DOHH2 (cell line): ENCODE measurements at regions not wholly inside any gene's neighbourhood (a gene's known extent, or its start where the extent isn't known, plus 50 kb on each side); places are given as distances from the start of the nearest gene placed in this dataset.

ENCODE experiments used
- H3F3A ChIP-seq: fragments of 200-600 bp; sonication (generic), shearing (Covaris generic); 2 replicates; pipeline ENCODE4 v1.6.0; 2016; ENCODE audit warnings: antibody characterized with exemption, mild to moderate bottlenecking; ENCODE audit not compliant: control insufficient read depth, insufficient read depth
- H3K27ac ChIP-seq: fragments of 200-600 bp; sonication (generic); 2 replicates; pipeline ENCODE4 v1.5.1; 2014; ENCODE audit warnings: low read depth, mild to moderate bottlenecking, low read length, moderate library complexity
- H3K27me3 ChIP-seq: fragments of 200-600 bp; sonication (generic); 2 replicates; pipeline ENCODE4 v1.6.1; 2014; ENCODE audit warnings: mild to moderate bottlenecking, low read length, mixed read lengths; ENCODE audit not compliant: control insufficient read depth
- H3K36me3 ChIP-seq: fragments of 200-600 bp; sonication (generic); 2 replicates; pipeline ENCODE4 v1.6.1; 2014; ENCODE audit warnings: mild to moderate bottlenecking, low read length, moderate library complexity, mixed read lengths; ENCODE audit not compliant: control insufficient read depth
- H3K4me1 ChIP-seq: fragments of 200-600 bp; sonication (generic); 2 replicates; pipeline ENCODE4 v1.6.1; 2014; ENCODE audit warnings: mild to moderate bottlenecking, low read length, mixed read lengths; ENCODE audit not compliant: control insufficient read depth
- H3K4me2 ChIP-seq: fragments of 200-600 bp; sonication (generic); 2 replicates; pipeline ENCODE4 v1.6.0; 2014; ENCODE audit warnings: mild to moderate bottlenecking, low read length, moderate library complexity
- H3K4me3 ChIP-seq: fragments of 200-600 bp; sonication (generic); 2 replicates; pipeline ENCODE4 v1.5.1; 2014; ENCODE audit warnings: mild to moderate bottlenecking, low read length, mixed read lengths
- H3K79me2 ChIP-seq: fragments of 200-600 bp; sonication (generic); 2 replicates; pipeline ENCODE4 v1.6.1; 2014; ENCODE audit warnings: mild to moderate bottlenecking, low read length, mixed read lengths; ENCODE audit not compliant: control insufficient read depth
- H3K9me2 ChIP-seq: fragments of 200-600 bp; sonication (generic); replicated peaks from 2 replicates; pipeline ENCODE4 v1.6.1; 2014; ENCODE audit warnings: mild to moderate bottlenecking, low read length, mixed read lengths; ENCODE audit not compliant: control insufficient read depth
- H3K9me3 ChIP-seq: fragments of 200-600 bp; sonication (generic); 2 replicates; pipeline ENCODE4 v1.6.1; 2014; ENCODE audit warnings: antibody characterized with exemption, low read length, mixed read lengths; ENCODE audit not compliant: control insufficient read depth, insufficient read depth
- H4K20me1 ChIP-seq: fragments of 200-600 bp; sonication (generic); 2 replicates; pipeline ENCODE4 v1.6.0; 2014; ENCODE audit warnings: low read depth, mild to moderate bottlenecking, antibody characterized with exemption, low read length, moderate library complexity; ENCODE audit not compliant: control insufficient read depth, insufficient read depth
- CTCF ChIP-seq: fragments of 200-600 bp; sonication (generic); IDR thresholded peaks from one replicate; pipeline ENCODE4 v1.5.1; 2014; ENCODE audit warnings: antibody characterized with exemption, mild to moderate bottlenecking, low read depth, low read length; ENCODE audit not compliant: poor library complexity, severe bottlenecking
- EZH2phosphoT487 ChIP-seq: fragments of 200-600 bp; sonication (generic); IDR thresholded peaks from 2 replicates; pipeline ENCODE4 v1.6.1; 2017; ENCODE audit warnings: borderline replicate concordance, mild to moderate bottlenecking, antibody characterized with exemption, low read length, moderate library complexity, mixed read lengths

- no peak overlapping the region for H3K4me2 ChIP-seq
- H3K36me3 ChIP-seq: no peaks in the 10 kb centered on the region
- peaks cover 9% of the 10 kb centered on the region for H3K9me3 ChIP-seq
- no peak overlapping the region for H3K27ac ChIP-seq
- H3K9me2 ChIP-seq: no peaks in the 10 kb centered on the region
- no peaks in the 10 kb centered on the region for H3K4me1 ChIP-seq
- TF ChIP-seq EZH2phosphoT487 (no peak), CTCF (no peak)
- no peaks in the 10 kb centered on the region for H3F3A ChIP-seq
- H3K79me2 ChIP-seq: no peaks in the 10 kb centered on the region
- H3K4me3 ChIP-seq: no peak overlapping the region
- no peaks in the 10 kb centered on the region for H4K20me1 ChIP-seq
- H3K27me3 ChIP-seq: no peaks in the 10 kb centered on the region
Measured at GRCh38 chr4:1492142-1492457, 85.9 kb upstream of the NKX1-1 start.

- TF ChIP-seq CTCF: no peak
- TF ChIP-seq EZH2phosphoT487: no peak
- H3K79me2 ChIP-seq: no peaks in the 10 kb centered on the region
- no peaks in the 10 kb centered on the region for H3K36me3 ChIP-seq
- no peaks in the 10 kb centered on the region for H3K9me2 ChIP-seq
- peaks cover 11% of the 10 kb centered on the region for H3K9me3 ChIP-seq
- no peak overlapping the region for H3K4me3 ChIP-seq
- no peak overlapping the region for H3K4me2 ChIP-seq
- no peaks in the 10 kb centered on the region for H4K20me1 ChIP-seq
- H3K27me3 ChIP-seq: no peaks in the 10 kb centered on the region
- H3K27ac ChIP-seq: no peak overlapping the region
- H3F3A ChIP-seq: no peaks in the 10 kb centered on the region
- H3K4me1 ChIP-seq: no peaks in the 10 kb centered on the region
Measured at GRCh38 chr4:1491328-1492141, 85.3 kb upstream of the NKX1-1 start.

DNA sequence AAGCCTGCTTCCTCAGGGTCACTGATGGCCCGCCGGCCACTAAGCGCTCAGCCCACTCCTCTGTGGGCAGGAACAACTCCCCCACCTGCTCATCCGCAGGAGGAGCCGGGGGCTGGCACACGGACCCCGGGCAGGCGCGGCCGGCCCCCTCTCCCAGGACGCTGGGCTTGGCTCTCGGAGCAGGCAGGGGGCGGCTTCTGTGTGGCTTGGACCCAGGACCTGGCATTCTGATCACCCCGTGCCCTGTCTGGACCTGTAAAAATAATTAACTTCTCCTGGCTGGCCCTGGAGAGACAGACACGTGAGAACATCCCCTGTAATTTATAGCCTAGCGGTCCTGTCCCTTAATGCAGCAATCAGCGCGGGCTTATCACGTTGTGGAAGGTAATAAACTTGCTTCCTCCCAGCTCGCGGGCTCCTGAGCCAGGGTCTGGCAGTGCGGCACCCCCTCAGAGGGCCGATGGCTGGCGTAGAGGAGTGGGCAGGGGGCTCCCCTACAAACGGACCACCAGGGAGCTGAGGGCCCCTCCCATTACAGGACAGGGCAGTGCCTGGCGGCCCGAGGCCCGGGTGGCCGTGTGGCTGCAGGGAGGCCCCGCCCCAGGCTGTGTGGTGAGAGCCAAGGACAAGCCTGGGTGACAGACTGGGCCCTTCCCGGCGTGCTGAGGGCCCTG lies 84.5 kb upstream of the NKX1-1 start:
- TF ChIP-seq CTCF: no peak
- Histone ChIP-seq H3K27me3 (no peaks in the 10 kb centered on the region), H3K4me1 (no peaks in the 10 kb centered on the region), H3K9me2 (no peaks in the 10 kb centered on the region), H3K36me3 (no peaks in the 10 kb centered on the region), H3K4me3 (no peak overlapping the region), H3F3A (no peaks in the 10 kb centered on the region), H4K20me1 (no peaks in the 10 kb centered on the region), H3K79me2 (no peaks in the 10 kb centered on the region), H3K27ac (no peak overlapping the region), H3K9me3 (peaks cover 14% of the 10 kb centered on the region), H3K4me2 (no peak overlapping the region)
